ENCODE measurements at regions not wholly inside any gene's neighbourhood (a gene's known extent, or its start where the extent isn't known, plus 50 kb on each side); places are given as distances from the start of the nearest gene placed in this dataset.

DNA sequence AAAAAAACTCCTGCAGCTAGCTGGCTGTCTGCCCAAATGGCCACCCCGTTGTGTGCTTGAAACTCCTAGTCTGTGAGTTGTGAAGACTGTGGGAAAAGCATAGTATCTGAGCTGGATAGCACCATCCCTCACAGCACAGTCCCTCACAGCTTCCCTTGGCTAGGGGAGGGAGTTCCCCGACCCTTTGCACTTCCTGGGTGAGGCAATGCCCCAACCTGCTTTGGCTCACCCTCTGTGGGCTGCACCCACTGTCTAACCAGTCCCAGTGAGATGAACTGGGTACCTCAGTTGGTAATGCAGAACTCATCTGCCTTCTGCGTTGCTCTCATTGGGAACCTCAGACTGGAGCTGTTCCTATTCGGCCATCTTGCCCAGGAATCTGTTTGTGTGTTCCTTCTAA lies 260.6 kb upstream of the STXBP5 start:
- TF ChIP-seq, protein P1, sequence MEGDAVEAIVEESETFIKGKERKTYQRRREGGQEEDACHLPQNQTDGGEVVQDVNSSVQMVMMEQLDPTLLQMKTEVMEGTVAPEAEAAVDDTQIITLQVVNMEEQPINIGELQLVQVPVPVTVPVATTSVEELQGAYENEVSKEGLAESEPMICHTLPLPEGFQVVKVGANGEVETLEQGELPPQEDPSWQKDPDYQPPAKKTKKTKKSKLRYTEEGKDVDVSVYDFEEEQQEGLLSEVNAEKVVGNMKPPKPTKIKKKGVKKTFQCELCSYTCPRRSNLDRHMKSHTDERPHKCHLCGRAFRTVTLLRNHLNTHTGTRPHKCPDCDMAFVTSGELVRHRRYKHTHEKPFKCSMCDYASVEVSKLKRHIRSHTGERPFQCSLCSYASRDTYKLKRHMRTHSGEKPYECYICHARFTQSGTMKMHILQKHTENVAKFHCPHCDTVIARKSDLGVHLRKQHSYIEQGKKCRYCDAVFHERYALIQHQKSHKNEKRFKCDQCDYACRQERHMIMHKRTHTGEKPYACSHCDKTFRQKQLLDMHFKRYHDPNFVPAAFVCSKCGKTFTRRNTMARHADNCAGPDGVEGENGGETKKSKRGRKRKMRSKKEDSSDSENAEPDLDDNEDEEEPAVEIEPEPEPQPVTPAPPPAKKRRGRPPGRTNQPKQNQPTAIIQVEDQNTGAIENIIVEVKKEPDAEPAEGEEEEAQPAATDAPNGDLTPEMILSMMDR (IDR thresholded peaks at IDR 0.05; ENCODE audit: low read length), result no peak
- TF ChIP-seq EZH2 (optimal IDR thresholded peaks at IDR 0.05; ENCODE audit: low read depth, low read length), result no peak

Measured in MM.1S (cell line).